Stomach (tissue), 4 donors: ENCODE measurements at regions not wholly inside any gene's neighbourhood (a gene's known extent, or its start where the extent isn't known, plus 50 kb on each side); places are given as distances from the start of the nearest gene placed in this dataset.

ENCODE experiments used
- POLR2AphosphoS5 ChIP-seq, 3 donors: sonication (generic); formaldehyde crosslinking; IDR thresholded peaks; one replicate each; pipeline ENCODE4 v1.6.1; 2016; ENCODE audit warnings: antibody characterized with exemption in 3 of 3
- TF ChIP-seq, protein P1 (sequence below), 7 experiments: fragments of 450-650 bp in 4 of 7; fragments of 200-600 bp in 3 of 7; sonication (generic) in 3 of 7; IDR thresholded peaks; one replicate each; pipeline ENCODE4 v1.5.1; 2016 to 2019; ENCODE audit warnings: antibody characterized with exemption in 7 of 7, control low read depth in 2 of 7, mild to moderate bottlenecking in 1 of 7

DNA sequence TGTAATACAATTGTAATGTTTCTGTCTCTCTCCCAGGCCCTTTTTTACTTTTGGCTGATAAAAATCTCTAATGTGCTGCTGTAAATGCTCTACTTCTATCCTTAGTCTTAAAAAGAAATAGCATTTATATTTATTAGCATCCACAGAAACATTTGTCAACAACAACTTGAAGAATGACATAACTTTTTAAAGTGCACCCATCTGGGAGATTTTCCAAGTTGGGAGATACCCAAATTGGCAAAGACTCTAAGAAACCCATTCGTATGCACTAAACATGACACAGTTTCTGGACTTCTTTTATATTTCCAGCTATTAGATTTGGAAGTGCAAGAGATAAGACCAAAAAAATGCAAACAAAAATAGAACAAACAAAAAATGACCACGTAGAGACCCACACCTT lies 2287.4 kb upstream of the WWC1 start:
- TF ChIP-seq, protein P1, sequence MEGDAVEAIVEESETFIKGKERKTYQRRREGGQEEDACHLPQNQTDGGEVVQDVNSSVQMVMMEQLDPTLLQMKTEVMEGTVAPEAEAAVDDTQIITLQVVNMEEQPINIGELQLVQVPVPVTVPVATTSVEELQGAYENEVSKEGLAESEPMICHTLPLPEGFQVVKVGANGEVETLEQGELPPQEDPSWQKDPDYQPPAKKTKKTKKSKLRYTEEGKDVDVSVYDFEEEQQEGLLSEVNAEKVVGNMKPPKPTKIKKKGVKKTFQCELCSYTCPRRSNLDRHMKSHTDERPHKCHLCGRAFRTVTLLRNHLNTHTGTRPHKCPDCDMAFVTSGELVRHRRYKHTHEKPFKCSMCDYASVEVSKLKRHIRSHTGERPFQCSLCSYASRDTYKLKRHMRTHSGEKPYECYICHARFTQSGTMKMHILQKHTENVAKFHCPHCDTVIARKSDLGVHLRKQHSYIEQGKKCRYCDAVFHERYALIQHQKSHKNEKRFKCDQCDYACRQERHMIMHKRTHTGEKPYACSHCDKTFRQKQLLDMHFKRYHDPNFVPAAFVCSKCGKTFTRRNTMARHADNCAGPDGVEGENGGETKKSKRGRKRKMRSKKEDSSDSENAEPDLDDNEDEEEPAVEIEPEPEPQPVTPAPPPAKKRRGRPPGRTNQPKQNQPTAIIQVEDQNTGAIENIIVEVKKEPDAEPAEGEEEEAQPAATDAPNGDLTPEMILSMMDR (IDR thresholded peaks at IDR 0.05) = no peak
- TF ChIP-seq POLR2AphosphoS5 (IDR thresholded peaks at IDR 0.05) = no peak
